Hematopoietic multipotent progenitor cell treated with erythropoietin and hydrocortisone succinate and interleukin-3 and kit ligand, for 8 days (in vitro differentiated cells): ENCODE measurements at regions not wholly inside any gene's neighbourhood (a gene's known extent, or its start where the extent isn't known, plus 50 kb on each side); places are given as distances from the start of the nearest gene placed in this dataset.
"Not testable (repeated sequence)": the region's sequence is repeated elsewhere in the genome, so short reads cannot be mapped to it uniquely, and the experiment has no call there.

Experiments
- DNase-seq: peaks from one replicate; pipeline ENCODE4 v3.0.0-alpha.2; 2015

GRCh38 chr15:30030345-30030744, 52.4 kb upstream of the GOLGA8J start:
- DNase-seq, result no peak

GRCh38 chr15:30023798-30024295, 58.9 kb upstream of the GOLGA8J start:
- no peak for DNase-seq

GRCh38 chr15:30010746-30011145, 72.0 kb upstream of the GOLGA8J start:
- no peak for DNase-seq

GRCh38 chr15:30008156-30008555, 74.6 kb upstream of the GOLGA8J start:
- DNase-seq, result no peak

GRCh38 chr15:30001602-30002001, 81.2 kb upstream of the GOLGA8J start:
- no peak for DNase-seq

- no peak for DNase-seq
Observed at GRCh38 chr15:29998033-29998432, 84.7 kb upstream of the GOLGA8J start.

GRCh38 chr15:29997499-29997898, 85.3 kb upstream of the GOLGA8J start:
- no peak for DNase-seq

GRCh38 chr15:29994284-29994683, 88.5 kb upstream of the GOLGA8J start:
- no peak for DNase-seq

GRCh38 chr15:29990954-29991353, 91.8 kb upstream of the GOLGA8J start:
- DNase-seq, result no peak

- no peak for DNase-seq
Observed at GRCh38 chr15:29990035-29990434, 92.7 kb upstream of the GOLGA8J start.

- DNase-seq, result no peak
Observed at GRCh38 chr15:29988701-29989100, 94.1 kb upstream of the GOLGA8J start.

GRCh38 chr15:29986946-29987345, 95.8 kb upstream of the GOLGA8J start:
- no peak for DNase-seq

- DNase-seq, result no peak
Observed at GRCh38 chr15:29978411-29979382, 104.1 kb upstream of the GOLGA8J start.

GRCh38 chr15:29974056-29974455, 108.7 kb upstream of the GOLGA8J start:
- DNase-seq, result not testable (repeated sequence)

GRCh38 chr15:29972051-29972450, 110.7 kb upstream of the GOLGA8J start:
- DNase-seq, result no peak

GRCh38 chr15:29970402-29970695, 112.4 kb upstream of the GOLGA8J start:
- DNase-seq, result no peak

- no peak for DNase-seq
Observed at GRCh38 chr15:29969562-29970401, 113.0 kb upstream of the GOLGA8J start.

- no peak for DNase-seq
Observed at GRCh38 chr15:29968895-29969561, 113.7 kb upstream of the GOLGA8J start.

- no peak for DNase-seq
Observed at GRCh38 chr15:29968099-29968894, 114.5 kb upstream of the GOLGA8J start.

GRCh38 chr15:29962407-29962806, 120.3 kb upstream of the GOLGA8J start:
- no peak for DNase-seq

- no peak for DNase-seq
Observed at GRCh38 chr15:29959384-29960137, 123.2 kb upstream of the GOLGA8J start.

GRCh38 chr15:29952225-29952624, 130.0 kb upstream of the TJP1 start:
- DNase-seq, result no peak
